ENCODE measurements at regions not wholly inside any gene's neighbourhood (a gene's known extent, or its start where the extent isn't known, plus 50 kb on each side); places are given as distances from the start of the nearest gene placed in this dataset.

- no peak for DNase-seq
These were observed 113.8 kb upstream of the GLI3 start for GRCh38 chr7:42350801-42351200.

GRCh38 chr7:42348631-42349030 is 111.6 kb upstream of the GLI3 start:
- no peak for DNase-seq

GRCh38 chr7:42348071-42348470 is 111.1 kb upstream of the GLI3 start:
- no peak for DNase-seq

- no peak for DNase-seq
These were observed 110.6 kb upstream of the GLI3 start for GRCh38 chr7:42347616-42348015.

GRCh38 chr7:42345478-42346299 is 108.7 kb upstream of the GLI3 start:
- DNase-seq, result no peak

GRCh38 chr7:42344198-42344755 is 107.3 kb upstream of the GLI3 start:
- DNase-seq, result no peak

- DNase-seq, result no peak
These were observed 105.4 kb upstream of the GLI3 start for GRCh38 chr7:42342381-42342780.

- DNase-seq, result no peak
These were observed 103.4 kb upstream of the GLI3 start for GRCh38 chr7:42340436-42340835.

GRCh38 chr7:42338916-42339540 is 102.0 kb upstream of the GLI3 start:
- DNase-seq, result no peak

GRCh38 chr7:42338231-42338915 is 101.4 kb upstream of the GLI3 start:
- DNase-seq, result no peak

GRCh38 chr7:42337225-42337905 is 100.4 kb upstream of the GLI3 start:
- DNase-seq, result no peak

- no peak for DNase-seq
These were observed 95.7 kb upstream of the GLI3 start for GRCh38 chr7:42332605-42333222.

GRCh38 chr7:42319631-42320030 is 82.6 kb upstream of the GLI3 start:
- no peak for DNase-seq

- DNase-seq, result no peak
These were observed 78.6 kb upstream of the GLI3 start for GRCh38 chr7:42315631-42316030.

GRCh38 chr7:42315103-42315502 is 78.1 kb upstream of the GLI3 start:
- DNase-seq, result no peak

- no peak for DNase-seq
These were observed 77.7 kb upstream of the GLI3 start for GRCh38 chr7:42314696-42315095.

GRCh38 chr7:42311195-42311594 is 74.2 kb upstream of the GLI3 start:
- no peak for DNase-seq

- no peak for DNase-seq
These were observed 56.0 kb upstream of the GLI3 start for GRCh38 chr7:42292991-42293521.

GRCh38 chr7:42289473-42289872 is 52.5 kb upstream of the GLI3 start:
- DNase-seq, result no peak

Data from NCI-H345 (cell line).